Smooth muscle cell (in vitro differentiated cells): ENCODE measurements at regions not wholly inside any gene's neighbourhood (a gene's known extent, or its start where the extent isn't known, plus 50 kb on each side); places are given as distances from the start of the nearest gene placed in this dataset.

Source experiments
- DNase-seq: peaks from one replicate; lab custom pipeline; 2025; ENCODE audit not compliant: unreplicated experiment; lab: John Stamatoyannopoulos, UW
- H2AFZ ChIP-seq: fragments of 200-600 bp; sonication (generic); 2 replicates; pipeline ENCODE4 v1.6.0; 2016; ENCODE audit warnings: antibody characterized with exemption, low read depth, mild to moderate bottlenecking
- H3F3A ChIP-seq: fragments of 200-600 bp; sonication (generic); 2 replicates; pipeline ENCODE4 v1.6.0; 2017; ENCODE audit warnings: antibody characterized with exemption, low read depth
- H3K27ac ChIP-seq: fragments of 200-600 bp; sonication (generic); 2 replicates; pipeline ENCODE4 v1.5.1; 2016; ENCODE audit warnings: low read depth, mild to moderate bottlenecking
- H3K27me3 ChIP-seq: fragments of 200-600 bp; sonication (generic); 2 replicates; pipeline ENCODE4 v1.6.1; 2016; ENCODE audit warnings: low read depth, mild to moderate bottlenecking
- H3K36me3 ChIP-seq: fragments of 200-600 bp; sonication (generic); 2 replicates; pipeline ENCODE4 v1.5.1; 2016; ENCODE audit warnings: low read depth
- H3K4me1 ChIP-seq: fragments of 200-600 bp; sonication (generic); 2 replicates; pipeline ENCODE4 v1.5.1; 2016; ENCODE audit warnings: low read depth
- H3K4me2 ChIP-seq: fragments of 200-600 bp; sonication (generic); 2 replicates; pipeline ENCODE4 v1.6.0; 2016; ENCODE audit warnings: mild to moderate bottlenecking
- H3K4me3 ChIP-seq: fragments of 200-600 bp; sonication (generic); 2 replicates; pipeline ENCODE4 v1.5.1; 2016; ENCODE audit warnings: mild to moderate bottlenecking
- H3K79me2 ChIP-seq: fragments of 200-600 bp; sonication (generic); 2 replicates; pipeline ENCODE4 v1.6.0; 2016; ENCODE audit warnings: low read depth, mild to moderate bottlenecking
- H3K9ac ChIP-seq: fragments of 200-600 bp; sonication (generic); 2 replicates; pipeline ENCODE4 v1.6.0; 2016; ENCODE audit warnings: low read depth
- H3K9me3 ChIP-seq: fragments of 200-600 bp; sonication (generic); replicated peaks from 2 replicates; pipeline ENCODE4 v1.5.1; 2016; ENCODE audit warnings: low read depth
- H4K20me1 ChIP-seq: fragments of 200-600 bp; sonication (generic); 2 replicates; pipeline ENCODE4 v1.6.0; 2016; ENCODE audit warnings: low read depth
- WGBS: methylation state at CpG from one replicate; pipeline ENCODE4 v1.1.7; 2016; ENCODE audit warnings: low lambda C conversion rate; 5-methylcytosine and 5-hydroxymethylcytosine counted together
- TF ChIP-seq, protein P1 (sequence below): fragments of 200-600 bp; sonication (generic); IDR thresholded peaks from 2 replicates; pipeline ENCODE4 v1.5.1; 2017; ENCODE audit warnings: borderline replicate concordance, mild to moderate bottlenecking, antibody characterized with exemption; ENCODE audit not compliant: insufficient read depth, poor library complexity, severe bottlenecking

DNA sequence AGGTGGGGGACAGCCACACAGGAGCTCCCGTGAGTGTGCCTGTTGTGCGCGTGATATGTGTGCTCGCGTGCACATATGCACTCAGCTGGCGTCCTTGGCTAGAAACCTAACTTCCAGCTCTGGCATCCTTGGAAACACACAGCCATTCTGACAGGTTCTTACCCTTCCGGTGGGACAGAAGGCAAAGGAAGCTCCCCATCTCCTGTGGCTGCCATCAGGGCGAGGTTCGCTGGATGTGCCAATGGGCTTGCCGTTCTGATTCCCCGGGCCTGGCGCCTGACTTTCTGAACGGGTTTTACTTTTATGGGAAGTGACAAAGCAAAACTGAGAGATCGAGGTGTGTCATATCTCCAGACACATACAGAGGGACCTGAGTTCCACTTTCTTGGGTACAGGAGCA is 124.7 kb downstream of the PAPOLA start:
- Histone ChIP-seq H3K4me3 (no peak overlapping the region), H3K4me1 (no peaks in the 10 kb centered on the region), H2AFZ (no peak overlapping the region), H4K20me1 (no peaks in the 10 kb centered on the region), H3F3A (no peaks in the 10 kb centered on the region), H3K9ac (no peak overlapping the region), H3K36me3 (no peaks in the 10 kb centered on the region), H3K79me2 (no peaks in the 10 kb centered on the region), H3K27ac (no peak overlapping the region), H3K27me3 (peaks cover 12% of the 10 kb centered on the region), H3K4me2 (no peak overlapping the region), H3K9me3 (no peaks in the 10 kb centered on the region)
- 93% methylated on average over 14 of the region's 14 CpGs for WGBS
- DNase-seq, result no peak
- TF ChIP-seq, protein P1, sequence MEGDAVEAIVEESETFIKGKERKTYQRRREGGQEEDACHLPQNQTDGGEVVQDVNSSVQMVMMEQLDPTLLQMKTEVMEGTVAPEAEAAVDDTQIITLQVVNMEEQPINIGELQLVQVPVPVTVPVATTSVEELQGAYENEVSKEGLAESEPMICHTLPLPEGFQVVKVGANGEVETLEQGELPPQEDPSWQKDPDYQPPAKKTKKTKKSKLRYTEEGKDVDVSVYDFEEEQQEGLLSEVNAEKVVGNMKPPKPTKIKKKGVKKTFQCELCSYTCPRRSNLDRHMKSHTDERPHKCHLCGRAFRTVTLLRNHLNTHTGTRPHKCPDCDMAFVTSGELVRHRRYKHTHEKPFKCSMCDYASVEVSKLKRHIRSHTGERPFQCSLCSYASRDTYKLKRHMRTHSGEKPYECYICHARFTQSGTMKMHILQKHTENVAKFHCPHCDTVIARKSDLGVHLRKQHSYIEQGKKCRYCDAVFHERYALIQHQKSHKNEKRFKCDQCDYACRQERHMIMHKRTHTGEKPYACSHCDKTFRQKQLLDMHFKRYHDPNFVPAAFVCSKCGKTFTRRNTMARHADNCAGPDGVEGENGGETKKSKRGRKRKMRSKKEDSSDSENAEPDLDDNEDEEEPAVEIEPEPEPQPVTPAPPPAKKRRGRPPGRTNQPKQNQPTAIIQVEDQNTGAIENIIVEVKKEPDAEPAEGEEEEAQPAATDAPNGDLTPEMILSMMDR, result no peak

DNA sequence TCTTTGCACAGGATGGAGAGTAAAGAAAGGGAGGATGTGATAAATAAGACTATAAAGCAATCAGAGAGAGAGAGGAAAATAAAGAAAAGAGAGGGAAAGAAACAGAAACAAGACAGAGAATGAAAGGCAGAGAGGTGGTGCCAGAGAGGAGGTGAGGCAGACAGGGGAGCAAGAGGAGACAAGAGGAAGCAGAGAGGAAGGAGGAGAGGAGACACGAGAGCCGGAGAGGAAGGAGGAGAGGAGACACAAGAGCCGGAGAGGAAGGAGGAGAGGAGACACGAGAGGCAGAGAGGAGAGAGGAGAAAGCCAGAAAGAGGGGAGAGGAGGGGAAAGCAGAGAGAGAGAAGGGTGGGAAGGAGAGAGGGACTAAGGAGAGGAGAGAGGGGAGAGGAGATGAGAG is 125.2 kb downstream of the PAPOLA start:
- Histone ChIP-seq H3K4me2 (no peak overlapping the region), H3K9me3 (no peaks in the 10 kb centered on the region), H4K20me1 (no peaks in the 10 kb centered on the region), H3F3A (no peaks in the 10 kb centered on the region), H2AFZ (no peak overlapping the region), H3K4me1 (no peaks in the 10 kb centered on the region), H3K36me3 (no peaks in the 10 kb centered on the region), H3K79me2 (no peaks in the 10 kb centered on the region), H3K27ac (no peak overlapping the region), H3K27me3 (peaks cover 10% of the 10 kb centered on the region), H3K4me3 (no peak overlapping the region), H3K9ac (no peak overlapping the region)
- TF ChIP-seq, protein P1, result no peak
- 85% methylated on average over 4 of the region's 4 CpGs for WGBS
- DNase-seq, result no peak

DNA sequence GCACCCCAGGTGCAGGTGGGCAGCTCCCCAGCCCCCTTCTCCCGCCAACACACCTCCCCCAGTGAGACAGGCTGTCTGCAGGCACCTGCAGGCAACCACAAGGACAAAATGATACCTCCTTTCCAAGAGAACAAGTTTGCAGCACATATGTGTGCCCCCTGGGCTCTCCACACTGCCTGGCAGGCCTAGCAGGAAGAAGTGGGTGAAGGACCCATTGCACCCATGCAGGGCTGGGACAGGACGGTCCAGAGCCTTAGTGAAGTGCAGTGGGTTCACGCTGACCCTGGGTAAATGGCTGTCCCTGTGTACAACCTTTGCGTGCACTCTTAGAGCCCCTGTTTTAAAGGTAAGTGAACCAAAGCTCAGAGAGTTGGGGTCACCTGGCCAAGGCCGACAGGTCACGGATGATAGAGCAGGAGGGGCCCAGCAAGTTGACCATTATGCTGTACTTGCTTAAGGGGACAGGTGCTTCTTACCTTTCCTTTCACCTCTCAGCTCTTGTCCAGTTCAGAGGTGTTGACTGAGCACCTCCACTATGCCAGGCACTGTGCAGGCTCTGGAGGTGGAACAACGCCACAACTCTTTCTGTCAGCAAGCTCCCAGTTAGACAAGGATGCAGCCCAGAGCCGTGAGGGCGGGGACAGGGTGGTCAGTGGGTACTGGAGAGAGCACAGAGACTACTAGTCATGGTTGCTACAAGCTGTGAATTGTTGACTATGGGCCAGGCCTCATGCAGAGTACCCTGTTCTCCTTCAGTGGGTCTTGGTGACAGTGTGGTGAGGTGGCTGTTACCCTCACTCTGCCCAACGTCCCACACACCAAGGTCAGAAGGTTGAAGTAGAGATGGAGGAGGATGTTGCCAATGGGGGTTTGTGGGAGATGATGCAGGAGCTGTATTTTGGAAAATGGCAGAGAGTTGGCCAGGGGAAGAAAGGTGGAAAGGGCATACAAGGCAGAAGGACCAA is 125.9 kb downstream of the PAPOLA start:
- no peaks in the 10 kb centered on the region for H3K4me1 ChIP-seq
- no peaks in the 10 kb centered on the region for H3K9me3 ChIP-seq
- no peak overlapping the region for H2AFZ ChIP-seq
- H3K27me3 ChIP-seq, result peaks cover 10% of the 10 kb centered on the region
- H3K4me2 ChIP-seq, result no peak overlapping the region
- no peak overlapping the region for H3K4me3 ChIP-seq
- 89% methylated on average over 10 of the region's 10 CpGs for WGBS
- TF ChIP-seq, protein P1, result no peak
- no peaks in the 10 kb centered on the region for H3K36me3 ChIP-seq
- DNase-seq, result no peak
- no peaks in the 10 kb centered on the region for H3K79me2 ChIP-seq
- H4K20me1 ChIP-seq, result no peaks in the 10 kb centered on the region
- no peak overlapping the region for H3K9ac ChIP-seq
- no peaks in the 10 kb centered on the region for H3F3A ChIP-seq
- H3K27ac ChIP-seq, result no peak overlapping the region
